ENCODE measurements at regions not wholly inside any gene's neighbourhood (a gene's known extent, or its start where the extent isn't known, plus 50 kb on each side); places are given as distances from the start of the nearest gene placed in this dataset.

GRCh38 chr5:135192351-135192750, 158.3 kb upstream of the PITX1 start:
- TF ChIP-seq CTCF (conservative IDR thresholded peaks at IDR 0.05; ENCODE audit: low read depth, low read length): no peak
- TF ChIP-seq EZH2 (IDR thresholded peaks at IDR 0.05; ENCODE audit: borderline replicate concordance, low read depth, low read length, poor library complexity, severe bottlenecking): no peak
